ENCODE measurements at regions not wholly inside any gene's neighbourhood (a gene's known extent, or its start where the extent isn't known, plus 50 kb on each side); places are given as distances from the start of the nearest gene placed in this dataset.

GRCh38 chr12:92552412-92553108, 150.2 kb upstream of the PLEKHG7 start:
- DNase-seq = no peak

GRCh38 chr12:92551853-92552397, 150.9 kb upstream of the PLEKHG7 start:
- DNase-seq = no peak

DNA sequence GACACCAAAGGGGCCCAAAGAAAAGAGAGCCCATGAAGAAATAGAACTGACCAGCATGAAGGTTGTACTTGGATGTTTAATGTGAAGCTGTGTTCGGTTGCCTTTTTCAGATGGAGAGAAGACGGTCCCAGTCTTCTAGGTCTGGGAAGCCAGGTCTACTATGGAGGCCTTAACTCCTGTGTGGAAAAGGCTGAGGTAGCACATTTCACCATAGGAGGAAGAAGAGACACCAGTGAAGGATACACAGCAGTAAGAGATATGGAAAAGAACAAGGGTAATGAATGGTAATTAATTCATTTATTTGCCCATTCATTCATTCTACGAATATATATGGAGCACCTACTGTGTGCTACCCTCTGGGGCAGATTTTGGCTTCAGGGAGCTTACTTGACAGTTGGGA, 151.6 kb upstream of the PLEKHG7 start:
- DNase-seq = no peak

DNA sequence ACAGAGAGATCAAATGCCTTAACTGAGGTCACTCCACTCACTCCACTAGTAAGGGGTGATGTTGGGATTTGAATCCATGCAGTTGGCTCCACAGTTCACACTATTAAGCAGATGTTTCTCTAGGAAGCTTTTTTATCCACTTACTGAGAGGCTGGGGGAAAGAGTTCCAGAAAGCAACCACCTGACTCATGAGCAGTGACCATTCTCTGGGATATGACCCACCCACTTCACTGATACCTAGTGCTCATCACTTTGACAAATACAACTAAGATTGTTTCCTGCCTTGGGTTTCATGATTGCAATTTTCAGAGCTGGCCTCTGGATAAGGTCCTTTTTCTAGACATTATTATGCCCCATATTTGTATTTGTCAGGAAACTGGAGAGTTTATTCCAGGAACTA, 152.1 kb upstream of the PLEKHG7 start:
- no peak for DNase-seq

DNA sequence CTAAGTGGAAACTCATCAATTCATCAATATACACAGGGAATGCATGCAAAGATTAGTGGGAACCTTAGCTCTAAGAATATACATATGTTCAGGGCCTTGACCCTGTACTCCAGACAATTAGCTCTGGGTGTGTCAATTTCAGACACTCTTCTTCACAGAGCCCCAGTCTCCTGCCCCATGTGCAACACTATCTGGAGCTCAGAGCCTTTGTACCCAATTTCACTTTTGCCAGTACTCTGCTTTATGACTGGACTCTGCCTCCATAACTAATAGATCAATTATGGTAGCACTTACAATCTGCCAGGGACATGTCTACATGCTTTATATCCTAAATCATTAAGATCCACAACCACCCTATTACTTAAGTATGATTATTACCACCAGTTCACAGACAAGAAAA, 152.5 kb upstream of the PLEKHG7 start:
- no peak for DNase-seq

- DNase-seq = no peak
Measured at GRCh38 chr12:92549516-92549915, 153.3 kb upstream of the PLEKHG7 start.

DNA sequence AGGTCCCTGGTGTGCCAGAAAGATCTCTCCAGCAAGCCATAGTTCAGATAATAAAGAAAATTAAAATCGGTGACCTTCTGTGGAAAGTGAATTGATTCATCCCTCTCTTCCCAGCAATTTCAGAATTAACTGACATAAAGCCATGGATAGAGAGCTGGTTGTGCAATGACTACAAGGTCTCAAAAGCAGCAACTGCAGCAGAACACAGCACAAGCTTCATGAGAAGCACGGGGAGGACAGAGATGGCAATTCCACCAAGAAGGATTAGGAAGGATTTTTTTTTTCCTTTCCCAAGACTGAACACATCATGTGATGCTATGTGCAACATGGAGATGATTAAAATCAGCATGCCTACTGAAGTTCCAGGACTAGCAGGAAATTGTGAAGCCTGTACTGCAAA, 154.9 kb upstream of the PLEKHG7 start:
- DNase-seq = no peak

DNA sequence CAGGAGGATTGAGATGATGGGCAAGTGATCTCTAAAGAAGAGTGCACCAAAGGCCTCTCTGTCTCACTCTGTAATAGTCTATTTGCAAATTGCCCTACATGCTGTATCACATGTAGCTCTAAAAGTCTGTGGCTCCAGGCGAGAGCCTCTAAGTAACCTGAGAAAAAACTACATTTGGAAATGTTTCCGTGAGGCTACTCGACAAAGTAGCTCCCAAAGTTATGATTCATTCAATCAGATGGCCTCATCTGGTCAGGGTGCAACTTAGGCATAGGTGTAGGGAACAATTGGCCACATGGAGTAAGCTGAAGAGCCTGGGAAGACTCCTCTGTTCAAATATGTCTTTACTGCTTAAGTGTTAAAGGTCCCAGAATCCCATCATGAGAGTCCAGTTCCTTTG, 155.4 kb upstream of the PLEKHG7 start:
- no peak for DNase-seq

- DNase-seq = no peak
Measured at GRCh38 chr12:92546635-92547348, 156.0 kb upstream of the PLEKHG7 start.

DNA sequence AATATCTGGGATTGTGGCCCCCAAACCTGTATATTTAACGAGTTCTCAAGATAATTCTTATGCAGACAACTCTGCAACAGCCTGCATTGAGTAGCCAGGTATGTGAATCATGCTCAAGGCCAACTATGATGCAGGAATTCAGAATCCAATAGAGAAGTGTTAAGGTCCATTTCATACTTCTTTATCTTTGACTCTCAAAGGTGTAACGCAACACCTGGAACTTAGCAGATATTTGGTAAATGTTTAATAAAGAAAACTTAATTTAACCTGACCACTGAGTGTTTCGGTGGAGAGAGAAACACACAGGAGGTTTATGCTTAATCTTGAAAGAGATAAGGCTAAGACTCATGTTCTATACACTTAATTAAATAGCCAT, 156.5 kb upstream of the PLEKHG7 start:
- DNase-seq = no peak

GRCh38 chr12:92544322-92544721, 158.5 kb upstream of the PLEKHG7 start:
- no peak for DNase-seq

DNA sequence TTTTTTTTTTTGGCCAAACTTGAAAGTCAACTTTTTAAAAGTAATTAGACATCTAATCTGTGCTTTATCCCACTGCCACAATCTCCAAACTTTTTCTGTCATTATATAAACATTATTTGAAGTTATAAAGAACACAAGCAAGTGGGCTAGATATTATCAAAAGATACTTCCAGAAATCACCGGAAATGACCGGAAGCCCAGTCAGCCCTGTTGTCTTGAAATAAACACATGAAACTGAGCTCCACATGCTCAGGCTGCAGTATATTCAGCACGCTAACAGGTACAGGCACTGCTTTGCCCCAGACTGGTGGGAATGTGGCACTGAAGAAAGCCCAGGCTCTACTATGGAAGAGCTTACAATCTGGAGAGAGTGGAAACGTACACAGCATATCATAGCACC, 158.9 kb upstream of the PLEKHG7 start:
- DNase-seq = no peak

DNA sequence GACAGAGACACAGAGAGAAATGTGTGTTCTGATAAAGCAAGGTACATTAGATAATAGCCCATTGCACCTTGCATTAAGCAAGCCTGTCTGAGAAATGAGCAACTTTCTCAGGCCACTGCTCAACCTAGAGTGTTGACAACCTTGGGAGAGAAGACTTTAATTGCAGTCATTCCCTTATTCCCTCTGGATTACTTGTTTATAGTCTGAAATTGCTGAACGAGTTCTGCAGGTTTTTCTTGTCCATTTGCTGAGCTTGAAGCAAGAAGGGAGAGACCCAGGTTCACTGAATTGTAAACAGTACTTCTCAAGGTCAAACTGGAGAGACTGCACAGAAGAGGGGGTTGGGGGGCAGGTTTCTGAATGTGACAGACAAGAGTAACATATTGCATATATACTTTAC, 159.4 kb upstream of the PLEKHG7 start:
- peak; percentile 25 for DNase-seq

DNA sequence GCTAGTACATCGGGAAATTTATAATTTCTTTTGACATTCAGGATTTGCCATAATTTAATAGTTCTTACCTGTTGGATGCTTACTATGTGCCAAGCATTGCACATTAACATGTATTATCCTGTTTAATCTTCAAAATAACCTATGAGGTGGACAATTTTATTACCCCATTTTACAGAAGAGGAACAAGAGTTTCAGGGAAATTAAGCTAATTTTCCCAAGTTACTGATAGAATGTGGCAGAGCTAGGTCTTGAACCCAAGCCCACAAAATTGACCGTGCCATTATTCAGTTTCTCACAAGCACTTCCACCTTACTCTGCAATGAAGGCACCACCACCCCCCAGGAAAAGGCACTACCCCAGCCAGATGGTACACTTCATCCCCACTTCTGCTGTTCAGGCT, 161.1 kb upstream of the PLEKHG7 start:
- no peak for DNase-seq

- no peak for DNase-seq
Measured at GRCh38 chr12:92540782-92541423, 161.9 kb upstream of the PLEKHG7 start.

GRCh38 chr12:92539976-92540781, 162.6 kb upstream of the PLEKHG7 start:
- peak; percentile 78 for DNase-seq

DNA sequence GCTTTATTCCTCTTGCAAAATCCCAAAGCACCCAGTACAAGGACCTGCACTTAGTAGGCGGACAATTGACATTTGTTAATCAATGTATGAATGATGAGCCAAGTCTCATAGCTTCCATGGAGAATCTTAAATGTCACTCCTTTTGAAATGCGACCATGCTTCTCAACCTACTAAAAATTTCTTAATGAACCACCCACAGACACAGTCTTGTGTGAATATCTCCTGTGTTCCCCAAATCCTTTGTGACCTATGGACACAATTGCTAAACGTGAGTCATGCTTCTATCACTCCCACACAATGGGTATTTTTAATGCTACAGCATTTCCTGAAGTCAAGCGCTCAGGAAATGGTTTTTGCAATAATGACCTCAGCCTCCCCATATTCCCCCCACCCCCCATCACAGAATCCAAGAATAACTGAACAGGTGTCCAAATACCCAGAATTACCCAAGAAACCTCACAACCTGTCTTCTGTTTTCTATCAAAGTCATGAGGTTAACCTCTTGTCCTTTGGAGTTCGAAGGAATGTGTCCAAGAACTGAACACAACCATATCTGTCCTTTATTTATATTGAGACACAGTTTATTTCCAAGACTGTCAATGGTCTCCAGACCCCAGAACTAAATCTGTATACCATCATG, 163.6 kb upstream of the PLEKHG7 start:
- DNase-seq = no peak

DNA sequence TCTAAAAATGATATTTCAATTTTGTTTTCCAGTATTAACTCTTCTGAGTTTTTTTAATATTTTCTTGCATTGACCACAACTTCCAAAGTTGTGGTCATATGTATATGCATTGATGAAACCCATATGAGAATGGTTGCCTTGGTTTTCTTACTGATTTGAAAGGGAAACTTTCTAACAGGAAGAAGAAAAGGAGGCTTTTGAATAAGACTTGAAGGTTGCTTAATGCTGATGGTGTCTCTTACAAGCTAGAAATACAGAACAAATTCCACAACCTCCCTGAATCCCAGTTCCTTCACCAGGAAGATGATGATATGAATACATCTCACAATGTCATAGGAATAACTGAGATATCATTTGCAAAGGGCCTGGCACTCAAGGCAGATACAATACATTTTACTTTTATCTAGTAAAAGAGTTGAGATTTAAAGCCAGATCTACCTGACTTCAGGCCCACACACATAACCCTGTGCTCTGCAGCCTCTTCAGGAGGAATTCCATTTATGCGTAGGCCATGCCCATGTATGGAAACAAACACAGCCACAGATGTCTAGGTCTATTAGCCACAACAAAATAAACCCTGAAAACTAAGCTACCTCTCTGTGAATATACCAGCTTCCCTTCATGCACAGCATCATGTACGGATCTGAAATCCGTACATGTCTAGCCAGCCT, 165.4 kb upstream of the PLEKHG7 start:
- DNase-seq = no peak

- no peak for DNase-seq
Measured at GRCh38 chr12:92535961-92536360, 166.8 kb upstream of the PLEKHG7 start.

DNA sequence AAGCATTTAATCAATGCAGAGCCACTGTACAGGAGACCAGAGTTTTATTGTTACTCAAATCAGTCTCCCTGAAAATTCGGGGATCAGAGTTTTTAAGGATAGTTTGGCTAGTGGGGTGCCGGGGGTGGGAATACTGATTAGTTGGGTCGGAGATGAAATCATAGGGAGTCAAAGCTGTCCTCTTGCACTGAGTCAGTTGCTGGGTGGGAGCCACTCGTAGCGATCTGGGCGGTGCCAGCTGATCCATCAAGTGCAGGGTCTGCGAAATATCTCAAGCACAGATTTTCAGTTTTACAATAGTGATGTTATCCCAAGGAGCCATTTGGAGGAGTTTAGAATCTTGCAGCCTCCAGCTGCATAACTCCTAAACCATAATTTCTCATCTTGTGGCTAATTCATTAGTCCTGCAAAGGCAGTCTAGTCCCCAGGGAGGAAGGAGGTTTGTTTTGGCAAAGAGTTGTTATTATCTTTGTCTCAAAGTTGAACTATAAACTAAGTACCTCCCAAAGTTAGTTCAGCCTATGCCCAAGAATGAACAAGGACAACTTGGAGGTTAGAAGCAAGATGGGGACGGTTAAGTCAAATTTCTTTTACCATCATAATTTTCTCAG, 169.4 kb upstream of the PLEKHG7 start:
- DNase-seq = no peak

DNA sequence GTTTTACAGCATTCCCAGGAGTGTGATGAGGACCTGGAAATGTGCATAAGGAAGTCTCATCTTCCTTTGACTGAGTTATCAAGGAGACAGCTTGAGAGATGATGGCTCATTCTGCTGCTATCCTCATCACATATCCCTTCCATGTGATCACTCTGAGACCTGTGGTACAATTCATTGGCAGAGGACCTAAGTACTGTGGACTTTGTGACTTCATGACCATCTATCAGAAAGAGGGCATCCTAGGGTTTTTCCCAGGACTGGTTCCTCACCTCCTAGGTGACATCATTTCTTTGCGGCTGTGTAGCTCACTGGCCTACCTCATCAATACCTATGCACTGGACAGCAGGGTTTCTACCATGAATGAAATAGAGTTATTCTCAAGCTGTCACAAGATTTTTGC, 172.1 kb upstream of the PLEKHG7 start:
- no peak for DNase-seq

DNA sequence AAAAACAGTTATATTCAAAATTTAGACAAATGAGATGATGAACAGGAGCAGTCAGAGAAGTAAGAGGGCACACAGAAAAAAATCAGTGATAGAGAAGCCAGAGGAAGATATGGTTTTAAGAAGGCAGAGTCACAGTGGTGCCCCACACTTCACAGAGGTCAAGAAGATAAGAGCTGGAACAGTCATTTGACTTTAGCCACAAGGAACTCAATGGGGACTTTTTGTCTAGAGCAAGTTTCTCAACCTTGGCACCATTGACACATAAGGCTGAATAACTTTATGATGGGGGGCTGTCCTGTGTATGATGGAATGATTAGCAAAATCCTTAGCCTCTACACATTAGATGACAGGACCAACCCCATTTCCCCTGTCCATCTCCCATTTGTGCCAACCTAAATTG, 172.8 kb upstream of the PLEKHG7 start:
- DNase-seq = no peak

Measured in retina (tissue), 1 donor.